Fibroblast of skin of scalp (primary cell): ENCODE measurements at regions not wholly inside any gene's neighbourhood (a gene's known extent, or its start where the extent isn't known, plus 50 kb on each side); places are given as distances from the start of the nearest gene placed in this dataset.

Experiments used
- DNase-seq: peaks from one replicate; pipeline ENCODE4 v3.0.0-alpha.2; 2013

DNA sequence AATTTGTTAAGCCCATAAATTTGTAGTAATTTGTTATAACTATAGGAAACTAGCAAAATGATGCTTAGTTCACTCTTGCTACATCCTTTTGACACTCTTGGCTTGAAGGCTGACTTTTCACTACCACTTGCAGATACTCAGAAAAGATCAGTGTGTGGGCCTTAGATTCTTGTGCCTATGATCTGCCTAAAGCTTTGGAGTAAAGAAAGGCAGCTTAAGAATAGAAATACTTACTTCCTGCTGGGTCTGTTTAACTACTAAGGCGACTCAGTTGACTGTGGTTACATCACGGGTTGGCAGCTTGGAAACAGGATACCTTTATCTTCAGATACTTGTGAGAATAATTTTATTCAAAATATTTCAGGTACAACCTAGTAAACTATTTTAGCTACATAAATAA is 201.4 kb upstream of the FMR1 start:
- DNase-seq = no peak

DNA sequence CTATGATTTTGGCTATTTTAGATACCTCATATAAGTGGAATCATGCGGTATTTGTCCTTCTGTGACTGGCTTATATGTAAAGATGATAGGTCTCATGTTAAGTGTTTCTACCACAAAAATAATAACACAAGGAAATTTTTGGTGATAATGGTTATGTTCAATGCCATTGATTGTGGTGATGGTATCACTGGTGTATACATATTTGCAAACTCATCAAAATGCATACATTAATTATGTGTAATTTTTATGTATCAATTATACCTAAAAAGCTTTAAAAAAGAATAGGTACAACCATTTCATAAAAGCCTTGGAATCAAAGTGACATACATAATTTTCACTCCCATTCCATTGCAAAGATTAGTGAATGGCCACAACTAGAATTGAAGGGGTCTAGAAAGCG is 178.3 kb upstream of the FMR1 start:
- DNase-seq = no peak

DNA sequence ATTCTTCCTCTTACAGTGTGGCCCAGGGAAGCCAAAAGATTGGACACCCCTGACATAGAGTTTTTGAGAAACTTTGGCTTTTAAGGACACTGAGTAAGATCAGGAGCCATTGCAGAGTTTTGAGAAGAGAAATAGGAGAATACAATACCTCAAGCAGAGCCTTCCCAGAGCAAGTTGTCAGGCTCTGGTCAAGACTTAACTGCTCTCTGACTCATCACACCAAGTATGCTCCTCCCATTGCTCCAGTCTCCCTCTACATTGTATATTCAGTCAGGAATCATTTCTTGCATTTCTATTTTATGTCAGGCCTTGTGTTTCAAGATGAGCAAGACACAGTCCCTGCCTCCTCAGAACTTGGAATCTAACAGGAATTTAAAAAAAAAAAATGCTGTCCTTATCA is 176.4 kb upstream of the FMR1 start:
- peak; percentile 0 for DNase-seq

DNA sequence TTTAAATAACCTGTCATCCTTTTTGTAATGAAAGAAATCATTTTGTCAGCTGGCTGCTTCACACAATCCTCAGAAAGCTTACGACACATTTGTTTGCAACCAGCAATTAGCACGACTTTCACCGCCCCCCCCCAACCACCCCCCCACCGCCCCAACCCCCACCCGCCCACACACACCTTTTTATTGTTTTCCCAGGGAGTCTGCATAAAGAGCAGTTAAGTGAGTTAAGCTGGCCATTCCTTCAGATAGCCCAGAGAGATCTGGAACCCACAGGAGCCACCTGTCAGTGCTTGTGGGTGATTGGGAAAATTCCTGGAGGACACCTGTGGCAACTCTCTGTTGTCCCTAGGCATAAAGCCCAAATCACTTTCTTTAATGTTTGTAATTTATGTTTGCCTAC is 175.7 kb upstream of the FMR1 start:
- DNase-seq = no peak

DNA sequence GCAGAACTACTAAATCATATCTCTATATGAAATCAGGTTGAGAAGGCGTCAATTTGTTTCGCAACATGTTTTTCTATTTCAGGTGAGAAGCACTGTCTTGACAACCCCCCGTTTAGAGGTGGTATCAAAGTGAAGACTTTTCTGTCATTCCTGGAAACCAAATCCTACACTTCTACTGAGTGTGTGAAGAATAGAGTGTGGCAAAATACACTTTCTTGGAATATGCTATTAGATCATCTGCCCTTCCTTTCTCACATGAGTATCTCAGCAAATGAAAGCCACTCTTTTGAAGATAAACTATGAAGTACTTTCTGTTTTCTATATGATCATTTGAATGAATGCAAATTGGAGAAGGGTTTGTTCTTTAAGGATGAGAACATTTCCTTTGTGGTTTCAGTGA is 174.0 kb upstream of the FMR1 start:
- peak; percentile 3 for DNase-seq

DNA sequence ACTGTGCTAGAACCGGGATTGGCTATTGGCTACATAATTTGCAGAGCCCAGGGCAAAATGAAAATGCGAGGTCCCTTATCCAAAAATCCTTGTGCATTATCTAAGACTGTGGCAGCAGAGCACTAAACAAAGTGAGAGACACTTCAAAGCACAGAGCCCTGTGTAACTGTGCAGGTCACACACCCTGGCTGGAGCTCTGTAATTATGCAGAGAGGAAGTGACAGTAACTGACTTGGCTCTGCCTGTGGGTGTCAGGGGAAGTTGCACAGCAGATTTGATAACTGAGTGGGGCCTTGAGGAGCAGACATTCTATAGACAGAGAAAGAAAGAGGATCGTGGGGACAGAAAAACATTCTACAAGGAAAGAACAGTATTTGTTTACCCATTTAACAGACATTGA is 173.5 kb upstream of the FMR1 start:
- DNase-seq = no peak

- no peak for DNase-seq
Measured at GRCh38 chrX:147739196-147739595, 172.5 kb upstream of the FMR1 start.

DNA sequence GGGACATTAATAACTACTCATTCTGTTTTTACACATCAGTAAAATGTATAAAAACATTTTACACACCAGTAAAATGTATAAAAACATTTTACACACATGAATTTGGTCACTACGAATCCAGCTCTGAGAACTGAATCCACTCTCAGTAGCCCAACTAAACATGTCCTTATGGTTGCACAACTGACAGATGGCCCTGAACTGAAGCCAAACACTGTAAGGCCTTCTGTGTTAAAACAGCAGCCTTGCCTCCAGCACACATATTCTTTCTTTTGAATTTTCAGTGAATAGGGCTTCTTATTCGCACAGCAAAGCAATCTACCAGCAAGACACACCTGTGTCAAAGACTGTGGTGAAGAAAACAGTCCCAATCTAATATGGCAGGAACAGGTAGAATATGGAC is 169.9 kb upstream of the FMR1 start:
- DNase-seq = no peak

GRCh38 chrX:147749308-147749707 is 162.4 kb upstream of the FMR1 start:
- DNase-seq = no peak

DNA sequence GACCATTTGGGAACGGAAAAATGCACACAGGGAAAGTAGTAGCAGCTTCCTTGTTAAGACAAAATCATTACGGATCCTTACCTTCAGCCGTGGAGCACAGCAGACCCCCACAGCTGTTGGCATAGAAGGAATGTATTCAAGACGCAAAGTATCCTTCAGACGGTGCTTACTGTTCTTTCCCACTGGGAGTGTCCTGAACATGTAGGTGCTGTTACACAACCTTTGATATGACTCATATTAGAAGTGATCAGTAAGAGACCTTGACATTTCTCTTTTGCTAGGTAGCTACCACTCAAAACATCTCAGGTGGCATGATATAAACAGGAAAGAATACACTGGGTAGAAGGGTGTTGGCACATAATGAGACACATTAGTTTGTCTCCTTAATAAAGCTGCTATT is 154.0 kb upstream of the FMR1 start:
- no peak for DNase-seq

- DNase-seq = no peak
Measured at GRCh38 chrX:147763131-147763530, 148.6 kb upstream of the FMR1 start.

DNA sequence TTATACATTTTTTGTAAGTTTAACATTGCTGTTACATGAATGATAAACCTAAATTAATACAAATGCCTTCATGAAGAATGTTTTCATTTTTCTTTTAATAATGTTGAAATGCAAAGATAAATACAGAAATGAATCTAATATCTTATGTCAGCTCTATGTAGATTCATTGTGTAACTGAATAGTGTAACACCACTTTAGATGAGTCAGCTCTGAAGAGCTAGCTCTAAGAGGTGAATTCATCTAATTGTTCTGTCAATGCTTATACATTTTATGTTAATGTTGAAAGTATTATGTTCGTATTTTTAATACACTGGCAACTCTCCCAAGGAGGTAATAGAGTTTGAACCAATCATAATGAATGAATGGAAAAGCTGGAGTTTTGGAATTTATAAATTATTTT is 146.9 kb upstream of the FMR1 start:
- DNase-seq = no peak

GRCh38 chrX:147770858-147771257 is 140.9 kb upstream of the FMR1 start:
- DNase-seq = no peak

- DNase-seq = no peak
Measured at GRCh38 chrX:147776988-147777387, 134.7 kb upstream of the FMR1 start.

DNA sequence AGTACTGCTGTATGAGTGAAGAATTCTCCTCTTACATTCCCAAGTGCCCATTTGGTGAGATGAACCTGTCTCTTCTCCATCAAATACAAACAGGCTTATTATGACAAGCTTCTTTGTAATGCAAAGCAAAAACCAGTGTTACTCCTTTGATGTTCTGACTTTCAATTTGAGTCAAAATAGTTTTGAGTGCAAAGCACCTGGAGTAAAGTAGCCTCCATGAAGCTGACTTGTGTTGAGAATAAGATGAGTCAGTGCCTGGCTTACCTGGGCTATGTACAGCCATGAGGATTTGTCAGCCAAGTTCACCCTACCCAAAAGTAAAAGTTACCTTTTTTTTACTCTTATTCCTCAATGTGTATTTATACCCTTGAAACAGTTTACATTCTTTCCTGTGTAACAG is 132.5 kb upstream of the FMR1 start:
- no peak for DNase-seq

- DNase-seq = no peak
Measured at GRCh38 chrX:147781844-147782243, 129.9 kb upstream of the FMR1 start.

- DNase-seq = no peak
Measured at GRCh38 chrX:147788641-147789350, 122.9 kb upstream of the FMR1 start.

DNA sequence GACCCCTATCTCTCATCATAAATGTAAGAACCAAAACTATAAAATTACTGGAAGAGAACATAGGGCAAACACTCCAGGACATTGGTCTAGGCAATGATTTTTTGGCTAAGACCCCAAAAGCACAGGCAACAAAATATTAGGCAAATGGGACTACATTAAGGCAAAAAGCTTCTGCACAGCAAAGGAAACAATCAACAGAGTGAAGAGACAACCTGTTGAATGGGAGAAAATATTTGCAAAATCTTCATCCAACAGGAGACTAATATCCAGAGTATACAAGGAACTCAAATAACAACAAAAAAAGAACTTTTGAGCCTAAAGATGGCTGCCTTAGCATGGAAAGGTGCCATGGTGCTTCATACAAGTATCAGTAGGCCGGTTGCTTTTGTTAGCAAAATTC is 111.1 kb upstream of the FMR1 start:
- no peak for DNase-seq

DNA sequence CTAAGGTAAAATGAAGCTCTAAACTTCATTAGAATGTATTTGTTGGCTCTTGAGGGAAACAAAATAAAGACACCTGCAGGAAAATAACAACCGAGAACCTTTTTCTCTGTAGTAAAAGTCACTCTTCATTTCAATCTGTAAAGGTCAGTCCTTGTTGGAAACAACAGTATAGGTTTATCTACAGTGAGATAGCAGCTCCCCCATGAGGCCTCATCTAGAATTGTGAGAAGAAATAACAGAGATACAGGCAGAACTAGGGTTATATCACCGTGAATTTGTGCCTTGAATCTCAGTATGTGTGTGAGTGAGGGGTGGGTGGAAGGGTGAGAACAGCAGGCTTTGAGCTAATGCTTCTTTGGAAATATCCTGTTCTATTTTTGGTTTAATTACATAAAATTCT is 107.8 kb upstream of the FMR1 start:
- DNase-seq = peak; percentile 1

GRCh38 chrX:147811803-147812202 is 99.9 kb upstream of the FMR1 start:
- no peak for DNase-seq

DNA sequence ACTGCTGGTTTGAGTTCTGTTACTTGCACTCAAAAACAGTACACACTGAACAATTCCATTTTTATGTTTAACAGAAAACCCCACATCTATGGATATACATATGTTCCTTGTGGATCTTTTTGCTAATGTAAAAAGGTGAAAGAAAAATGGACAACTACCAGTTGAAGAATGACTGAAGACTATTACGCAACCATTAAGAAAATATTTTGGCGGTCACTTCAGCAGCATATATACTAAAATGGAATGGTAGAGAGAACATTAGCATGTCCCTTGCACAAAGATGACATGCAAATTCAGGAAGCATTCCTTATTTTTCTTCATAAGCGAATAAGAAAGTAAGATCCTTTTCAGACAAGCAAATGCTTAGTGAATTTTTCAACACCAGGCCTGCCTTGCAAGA is 84.6 kb upstream of the FMR1 start:
- no peak for DNase-seq

GRCh38 chrX:147828719-147829118 is 83.0 kb upstream of the FMR1 start:
- no peak for DNase-seq

DNA sequence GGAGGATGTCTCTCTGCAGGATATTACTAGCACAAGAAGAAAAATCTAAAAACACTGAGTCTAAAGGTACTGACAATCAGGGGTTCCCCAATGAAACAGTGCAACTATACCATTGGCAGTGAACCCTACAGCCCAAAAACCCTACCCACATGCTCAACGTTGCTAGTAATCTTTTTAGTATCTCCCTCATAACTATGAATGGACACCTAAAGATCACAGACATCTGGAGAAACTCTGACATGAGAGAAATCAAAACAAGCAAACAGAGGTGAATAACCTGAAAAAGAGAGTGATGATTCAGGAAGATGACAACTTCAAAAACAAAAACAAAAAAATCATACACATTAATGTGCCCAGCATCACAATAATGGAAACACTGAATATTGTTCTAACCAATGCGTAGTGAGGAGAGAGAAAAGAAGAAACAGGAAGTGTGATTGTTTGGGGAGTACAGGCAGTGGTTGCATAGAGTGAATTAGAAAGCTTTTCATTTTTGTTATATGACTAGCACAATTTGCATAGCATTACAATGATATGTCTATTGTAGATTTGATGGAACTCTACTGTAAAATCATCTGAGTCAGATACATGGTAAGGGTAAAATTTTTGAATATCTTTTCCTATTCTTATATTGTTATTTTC is 78.9 kb upstream of the FMR1 start:
- no peak for DNase-seq

GRCh38 chrX:147838465-147839131 is 73.1 kb upstream of the FMR1 start:
- no peak for DNase-seq
